Erythroblast (primary cell): ENCODE measurements at regions not wholly inside any gene's neighbourhood (a gene's known extent, or its start where the extent isn't known, plus 50 kb on each side); places are given as distances from the start of the nearest gene placed in this dataset.

ENCODE experiments used
- GATA1 ChIP-seq: IDR thresholded peaks from 2 replicates; pipeline ENCODE4 v1.6.1; 2011; ENCODE audit warnings: low read depth, mild to moderate bottlenecking, control low read depth, low read length, moderate library complexity
- POLR2A ChIP-seq: IDR thresholded peaks from 2 replicates; pipeline ENCODE4 v1.6.1; 2011; ENCODE audit warnings: mild to moderate bottlenecking, low read length

- TF ChIP-seq GATA1 (no peak), POLR2A (no peak)
These were observed 360.1 kb upstream of the PLXNA2 start for GRCh38 chr1:208604295-208604694.
